ENCODE measurements at regions not wholly inside any gene's neighbourhood (a gene's known extent, or its start where the extent isn't known, plus 50 kb on each side); places are given as distances from the start of the nearest gene placed in this dataset.

DNA sequence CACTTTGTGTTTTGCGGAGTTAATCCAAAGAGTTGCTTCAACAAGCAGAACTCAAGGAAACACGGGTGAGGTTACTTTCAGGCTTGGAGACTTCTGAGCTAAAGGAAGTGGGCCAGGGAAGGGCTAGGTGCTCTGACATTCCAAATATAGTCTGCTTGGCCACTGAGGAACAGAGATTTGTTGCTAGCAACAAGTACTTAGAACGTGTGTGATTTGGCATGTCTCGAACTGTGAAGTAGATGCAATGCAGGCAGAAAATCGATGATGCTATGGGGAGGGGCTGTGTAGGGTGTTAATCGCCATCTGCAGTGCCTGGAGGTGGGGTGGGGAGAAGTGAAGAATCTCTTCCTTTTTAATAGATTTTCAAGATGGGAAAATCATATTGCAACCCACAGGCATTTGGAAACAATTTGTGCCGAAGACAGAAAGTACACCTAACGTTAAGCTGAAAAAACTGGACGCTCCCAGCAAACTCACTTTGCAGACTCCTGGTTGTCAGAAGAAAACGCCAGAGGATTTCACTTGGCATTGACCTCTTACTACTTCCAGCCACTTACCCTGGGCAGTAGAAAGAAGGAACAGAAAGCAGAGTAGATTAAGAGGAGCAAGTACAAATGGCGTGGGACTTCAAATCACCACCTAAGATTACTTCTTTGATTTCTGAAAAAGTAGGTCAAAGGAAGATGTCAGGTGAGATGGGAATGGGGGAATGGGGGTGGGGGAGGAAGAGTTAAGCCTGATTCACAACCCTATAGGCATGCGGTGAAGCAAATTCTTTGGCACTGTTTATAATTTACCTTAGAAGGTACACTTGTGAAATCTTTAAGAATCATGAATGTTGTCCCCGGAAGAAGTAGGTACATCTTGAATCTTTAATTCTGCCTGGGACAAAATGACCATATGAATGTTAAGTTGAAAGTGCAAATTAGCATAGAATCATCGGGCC, 314.1 kb downstream of the CD83 start:
- DNase-seq (ENCODE audit: low read depth in 2 of 2) = no peak
- no peak overlapping the region for H3K4me3 ChIP-seq (replicated peaks in 1 of 2; ENCODE audit: low read depth in 2 of 2, low read length in 2 of 2)
- TF ChIP-seq, protein P1, sequence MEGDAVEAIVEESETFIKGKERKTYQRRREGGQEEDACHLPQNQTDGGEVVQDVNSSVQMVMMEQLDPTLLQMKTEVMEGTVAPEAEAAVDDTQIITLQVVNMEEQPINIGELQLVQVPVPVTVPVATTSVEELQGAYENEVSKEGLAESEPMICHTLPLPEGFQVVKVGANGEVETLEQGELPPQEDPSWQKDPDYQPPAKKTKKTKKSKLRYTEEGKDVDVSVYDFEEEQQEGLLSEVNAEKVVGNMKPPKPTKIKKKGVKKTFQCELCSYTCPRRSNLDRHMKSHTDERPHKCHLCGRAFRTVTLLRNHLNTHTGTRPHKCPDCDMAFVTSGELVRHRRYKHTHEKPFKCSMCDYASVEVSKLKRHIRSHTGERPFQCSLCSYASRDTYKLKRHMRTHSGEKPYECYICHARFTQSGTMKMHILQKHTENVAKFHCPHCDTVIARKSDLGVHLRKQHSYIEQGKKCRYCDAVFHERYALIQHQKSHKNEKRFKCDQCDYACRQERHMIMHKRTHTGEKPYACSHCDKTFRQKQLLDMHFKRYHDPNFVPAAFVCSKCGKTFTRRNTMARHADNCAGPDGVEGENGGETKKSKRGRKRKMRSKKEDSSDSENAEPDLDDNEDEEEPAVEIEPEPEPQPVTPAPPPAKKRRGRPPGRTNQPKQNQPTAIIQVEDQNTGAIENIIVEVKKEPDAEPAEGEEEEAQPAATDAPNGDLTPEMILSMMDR (IDR thresholded peaks at IDR 0.05; ENCODE audit: low read depth, low read length) = no peak

DNA sequence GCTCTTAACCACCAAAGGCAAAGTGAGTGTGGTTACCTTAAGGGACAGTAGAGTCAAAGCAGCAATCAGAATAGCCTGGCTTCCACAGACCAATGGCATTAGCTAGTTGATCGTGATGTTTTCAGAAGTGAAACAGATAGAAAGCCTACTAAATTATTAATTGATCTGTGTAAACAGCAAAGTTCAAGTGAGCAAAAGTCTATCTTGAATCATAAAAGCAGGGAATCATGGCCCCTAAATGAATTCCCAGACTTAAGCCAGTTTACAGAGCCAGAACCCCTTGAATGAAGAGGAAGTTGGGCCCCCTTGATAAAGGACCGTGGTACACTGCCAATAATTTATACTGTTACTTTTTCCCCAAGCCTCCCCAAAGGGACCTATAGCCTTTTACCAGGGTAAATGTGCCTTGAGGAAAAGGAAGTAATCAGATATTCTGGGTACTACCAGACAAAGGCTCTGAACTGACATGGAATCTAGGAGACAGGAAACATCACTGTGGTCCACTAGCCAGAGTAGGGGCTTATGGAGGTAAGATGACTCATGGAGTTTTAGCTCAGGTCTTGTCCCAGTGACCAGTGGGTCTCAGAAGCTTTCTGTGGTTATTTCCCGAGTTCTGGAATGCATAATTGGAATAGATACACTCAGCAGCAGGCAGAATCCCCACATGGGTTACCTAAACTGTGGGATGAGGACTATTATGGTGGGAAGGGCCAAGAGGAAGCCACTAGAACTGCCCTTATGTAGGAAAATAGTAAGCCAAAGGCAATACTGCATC, 317.5 kb downstream of the CD83 start:
- H3K4me3 ChIP-seq (replicated peaks in 1 of 2; ENCODE audit: low read depth in 2 of 2, low read length in 2 of 2) = no peak overlapping the region
- no peak for DNase-seq (ENCODE audit: low read depth in 2 of 2)
- TF ChIP-seq, protein P1 (IDR thresholded peaks at IDR 0.05; ENCODE audit: low read depth, low read length) = no peak

DNA sequence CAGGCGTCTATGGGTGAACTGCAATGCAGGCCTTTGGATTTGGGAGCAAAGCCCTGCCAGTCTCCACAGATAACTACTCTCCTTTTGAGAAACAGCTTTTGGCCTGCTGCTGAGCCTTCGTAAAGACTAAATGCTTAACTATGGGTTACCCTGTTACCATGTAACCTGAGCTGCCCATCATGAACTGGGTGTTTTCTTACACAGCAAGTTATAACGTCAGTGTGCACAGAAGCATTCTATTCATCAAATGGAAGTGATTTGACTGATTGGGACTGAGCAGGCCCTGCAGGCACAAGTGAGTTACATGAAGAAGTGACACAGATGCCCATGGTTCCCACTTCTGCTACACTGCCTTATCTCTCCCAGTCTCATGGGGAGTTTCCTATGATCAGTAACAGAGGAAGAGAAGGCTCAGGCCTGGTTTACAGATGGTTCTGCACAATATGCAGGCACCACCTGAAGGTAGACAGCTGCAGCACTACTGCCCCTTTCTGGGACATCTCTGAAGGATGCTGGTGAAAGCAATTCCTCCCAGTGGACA, 319.1 kb downstream of the CD83 start:
- no peak overlapping the region for H3K4me3 ChIP-seq (replicated peaks in 1 of 2; ENCODE audit: low read depth in 2 of 2, low read length in 2 of 2)
- DNase-seq (ENCODE audit: low read depth in 2 of 2) = no peak
- TF ChIP-seq, protein P1 (IDR thresholded peaks at IDR 0.05; ENCODE audit: low read depth, low read length) = no peak

DNA sequence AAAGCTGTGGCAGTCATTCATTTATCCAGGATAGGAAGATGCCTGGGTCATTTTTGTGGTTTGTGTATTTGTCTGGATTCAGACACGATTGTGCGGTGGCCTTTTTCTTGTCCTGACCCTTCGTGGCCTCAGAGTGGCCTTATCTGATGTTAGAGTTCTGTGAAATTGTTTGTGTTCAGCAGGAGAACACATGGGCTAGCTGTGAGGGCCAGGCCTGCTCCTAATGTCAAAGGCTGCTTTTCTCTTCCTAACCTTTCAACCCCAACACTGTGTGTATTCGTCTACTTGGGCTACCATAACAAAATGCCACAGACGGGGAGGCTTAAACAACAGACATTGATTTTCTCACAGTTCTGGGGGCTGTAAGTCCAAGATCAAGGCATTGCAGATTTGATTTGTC, 321.8 kb downstream of the CD83 start:
- no peak overlapping the region for H3K4me3 ChIP-seq (replicated peaks in 1 of 2; ENCODE audit: low read depth in 2 of 2, low read length in 2 of 2)
- no peak for DNase-seq (ENCODE audit: low read depth in 2 of 2)
- TF ChIP-seq, protein P1 (IDR thresholded peaks at IDR 0.05; ENCODE audit: low read depth, low read length) = no peak

DNA sequence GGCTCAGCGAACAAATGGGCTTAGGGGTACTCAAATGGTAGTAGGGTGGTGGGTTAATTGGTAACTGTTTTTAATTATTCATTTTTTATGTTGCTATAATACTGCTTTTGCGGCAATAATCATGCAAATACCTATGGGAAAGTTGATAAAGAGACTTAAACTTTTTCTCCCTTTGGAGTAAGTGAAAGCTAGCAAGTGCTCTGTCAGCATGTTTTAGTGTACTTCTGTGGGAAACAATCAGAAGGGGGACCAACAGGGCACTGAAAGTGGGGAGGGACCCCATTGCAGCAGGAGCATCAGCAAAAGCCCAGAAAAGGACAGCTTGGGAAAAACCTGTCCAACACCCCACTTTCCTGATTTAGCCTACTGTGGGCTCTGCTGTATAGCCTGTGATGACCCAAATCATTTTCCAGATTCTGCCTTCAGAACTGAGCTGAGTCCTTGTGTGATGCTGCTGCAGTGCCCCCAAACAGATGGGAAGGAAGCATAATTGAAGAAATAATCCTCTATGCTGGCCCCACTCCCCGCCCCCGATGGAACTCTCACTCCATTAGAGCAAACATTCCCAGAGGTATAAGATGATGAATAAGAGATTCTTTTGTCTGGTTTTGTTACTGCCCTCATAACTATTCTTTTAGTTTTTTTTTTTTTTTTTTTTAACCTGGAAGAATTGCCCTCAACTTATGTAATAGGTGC, 322.8 kb downstream of the CD83 start:
- TF ChIP-seq, protein P1 (IDR thresholded peaks at IDR 0.05; ENCODE audit: low read depth, low read length) = no peak
- DNase-seq (ENCODE audit: low read depth in 2 of 2) = peak in 1 of 2 donors; percentile 34
- no peak overlapping the region for H3K4me3 ChIP-seq (replicated peaks in 1 of 2; ENCODE audit: low read depth in 2 of 2, low read length in 2 of 2)
